ENCODE measurements at regions not wholly inside any gene's neighbourhood (a gene's known extent, or its start where the extent isn't known, plus 50 kb on each side); places are given as distances from the start of the nearest gene placed in this dataset.

GRCh38 chr6:62978920-62979319, 232.3 kb upstream of the FKBP1C start:
- no peaks in the 10 kb centered on the region for H3K4me1 Mint-ChIP-seq
- CTCF ChIA-PET, result no interaction called here
- peaks cover 9% of the 10 kb centered on the region for H3K9me3 Mint-ChIP-seq
- DNase-seq (ENCODE audit: low spot score) (no peak), ATAC-seq (no peak)
- H3K4me3 Mint-ChIP-seq, result no peak overlapping the region
- POLR2A ChIA-PET, result no interaction called here
- TF ChIP-seq E2F4 (CRISPR knock-in tag; IDR thresholded peaks at IDR 0.05; ENCODE audit: borderline replicate concordance, low read depth), result no peak
- no peak for TF ChIP-seq JAZF1 (CRISPR knock-in tag; IDR thresholded peaks at IDR 0.05)
- no peak for TF ChIP-seq ATF1 (CRISPR knock-in tag; IDR thresholded peaks at IDR 0.05)
- no peak for TF ChIP-seq E2F5 (CRISPR knock-in tag; IDR thresholded peaks at IDR 0.05)
- no peak for TF ChIP-seq CREM (CRISPR knock-in tag; IDR thresholded peaks at IDR 0.05)
- no peak for TF ChIP-seq ATF6 (CRISPR knock-in tag; IDR thresholded peaks at IDR 0.05)
- TF ChIP-seq MYBL2 (CRISPR knock-in tag; IDR thresholded peaks at IDR 0.05), result no peak
- no peak for TF ChIP-seq IRF2 (CRISPR knock-in tag; IDR thresholded peaks at IDR 0.05; ENCODE audit: borderline replicate concordance, low read depth)
- TF ChIP-seq CDX4 (CRISPR knock-in tag; IDR thresholded peaks at IDR 0.05; ENCODE audit: borderline replicate concordance), result no peak
- no peak for TF ChIP-seq PREB (CRISPR knock-in tag; IDR thresholded peaks at IDR 0.05; ENCODE audit: borderline replicate concordance)
- no peak for TF ChIP-seq ZNF232 (CRISPR knock-in tag; IDR thresholded peaks at IDR 0.05)
- TF ChIP-seq ZNF423 (CRISPR knock-in tag; IDR thresholded peaks at IDR 0.05), result no peak
- no peak for TF ChIP-seq TP53 (CRISPR knock-in tag; IDR thresholded peaks at IDR 0.05)
- no peak for TF ChIP-seq FOXP4 (CRISPR knock-in tag; IDR thresholded peaks at IDR 0.05)
- H3K27ac Mint-ChIP-seq, result no peak overlapping the region
- no peaks in the 10 kb centered on the region; the same call in 1 of the 2 replicates for H3K27me3 Mint-ChIP-seq (ENCODE audit: low read depth)
- peaks cover 6% of the 10 kb centered on the region for H3K36me3 Mint-ChIP-seq

GRCh38 chr6:62980093-62980492, 231.2 kb upstream of the FKBP1C start:
- DNase-seq (ENCODE audit: low spot score) (no peak), ATAC-seq (no peak)
- POLR2A ChIA-PET, result no interaction called here
- peaks cover 15% of the 10 kb centered on the region for H3K9me3 Mint-ChIP-seq
- H3K4me3 Mint-ChIP-seq, result no peak overlapping the region
- peaks cover 6% of the 10 kb centered on the region for H3K36me3 Mint-ChIP-seq
- no peak overlapping the region for H3K27ac Mint-ChIP-seq
- CTCF ChIA-PET, result no interaction called here
- H3K4me1 Mint-ChIP-seq, result no peaks in the 10 kb centered on the region
- H3K27me3 Mint-ChIP-seq (ENCODE audit: low read depth), result no peaks in the 10 kb centered on the region; the same call in 1 of the 2 replicates
- no peak for TF ChIP-seq RELA (CRISPR knock-in tag; IDR thresholded peaks at IDR 0.05; ENCODE audit: borderline replicate concordance)
- no peak for TF ChIP-seq PRRX2 (CRISPR knock-in tag; IDR thresholded peaks at IDR 0.05)
- TF ChIP-seq ETV6 (CRISPR knock-in tag; IDR thresholded peaks at IDR 0.05), result no peak
- TF ChIP-seq ATF1 (CRISPR knock-in tag; IDR thresholded peaks at IDR 0.05), result no peak
- TF ChIP-seq IRF2 (CRISPR knock-in tag; IDR thresholded peaks at IDR 0.05; ENCODE audit: borderline replicate concordance, low read depth), result no peak
- TF ChIP-seq GABPB1 (CRISPR knock-in tag; IDR thresholded peaks at IDR 0.05), result no peak
- TF ChIP-seq FOXP4 (CRISPR knock-in tag; IDR thresholded peaks at IDR 0.05), result no peak
- TF ChIP-seq ZMAT4 (CRISPR knock-in tag; IDR thresholded peaks at IDR 0.05), result no peak
- TF ChIP-seq MLX (CRISPR knock-in tag; IDR thresholded peaks at IDR 0.05), result no peak
- TF ChIP-seq ERG (CRISPR knock-in tag; IDR thresholded peaks at IDR 0.05), result no peak
